ENCODE measurements at regions not wholly inside any gene's neighbourhood (a gene's known extent, or its start where the extent isn't known, plus 50 kb on each side); places are given as distances from the start of the nearest gene placed in this dataset.

DNA sequence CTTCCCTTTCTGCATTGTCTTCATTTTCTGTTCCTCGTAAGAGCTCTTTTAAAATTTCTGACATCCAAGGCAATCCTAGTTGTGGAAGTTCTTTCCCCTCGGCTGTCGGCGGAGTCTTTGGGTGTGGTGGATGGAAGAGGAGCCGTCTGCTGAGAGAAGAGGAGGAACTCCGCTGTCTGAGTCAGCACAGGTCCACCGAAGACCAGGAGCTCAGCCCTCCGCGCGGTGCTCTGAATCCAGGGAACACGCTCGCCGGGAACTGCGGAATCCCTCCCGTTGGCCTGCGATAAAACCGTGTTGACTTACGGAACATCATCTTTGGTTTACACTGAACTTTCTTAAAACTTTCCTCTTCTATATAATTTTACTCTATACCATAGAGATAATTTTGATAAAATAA is 100.7 kb upstream of the IRX4 start:
- no peak overlapping the region for H2AFZ ChIP-seq (ENCODE audit: low read length)
- WGBS, 2 experiments (ENCODE audit: extremely low coverage in 1 of 2, insufficient coverage in 1 of 2, insufficient read length in 1 of 2, insufficient replicate concordance in 2 of 2, low coverage in 1 of 2, low lambda C conversion rate in 2 of 2, missing lambda C conversion rate in 1 of 2): 95% methylated on average over 18 of the region's 18 CpGs; no CpG with 5 or more reads in 1 of the 2 experiments
- no peaks in the 10 kb centered on the region; a peak in 1 of 7 replicates for H3K4me1 ChIP-seq (replicated peaks in 1 of 4; ENCODE audit: control insufficient read depth in 3 of 4, insufficient read depth in 4 of 4, low read length in 3 of 4)
- no peaks in the 10 kb centered on the region for H3K23me2 ChIP-seq (ENCODE audit: low read depth, low read length)
- no peaks in the 10 kb centered on the region for H3K9me3 ChIP-seq (ENCODE audit: insufficient read depth in 2 of 2, low read depth in 1 of 2, low read length in 1 of 2)
- no peak overlapping the region for H2BK5ac ChIP-seq (ENCODE audit: low read depth, low read length)
- no peak overlapping the region for H3K4me3 ChIP-seq (ENCODE audit: extremely low read depth in 1 of 4, insufficient read depth in 2 of 4, low read depth in 3 of 4, low read length in 4 of 4)
- H4K8ac ChIP-seq (ENCODE audit: extremely low read depth, insufficient read depth, low read length): no peak overlapping the region
- H4K91ac ChIP-seq (replicated peaks; ENCODE audit: insufficient read length, low read length): no peak overlapping the region
- H4K5ac ChIP-seq (ENCODE audit: insufficient read length, low read depth, low read length): no peak overlapping the region
- no peak overlapping the region for H3K27ac ChIP-seq (ENCODE audit: low read depth, low read length)
- H2BK120ac ChIP-seq (replicated peaks; ENCODE audit: low read depth, low read length): no peak overlapping the region
- no peak overlapping the region for H3K18ac ChIP-seq (ENCODE audit: extremely low read depth, low read length)
- ChIA-PET POLR2A (ENCODE audit: partially characterized antibody) (interaction anchor here (0.6 kb wide), 1 partner anchor 100 kb away, joined by 3 read pairs; no protein-coding TSS in a partner anchor), CTCF (ENCODE audit: partially characterized antibody) (interaction anchor here (1.6 kb wide), 1 partner anchor 23 kb away, joined by 4 read pairs; no protein-coding TSS in a partner anchor)
- FAIRE-seq (no peak), DNase-seq (ENCODE audit: low read depth in 1 of 2, low spot score in 2 of 2) (no peak)
- H2BK15ac ChIP-seq (ENCODE audit: low read length): no peak overlapping the region
- no peak overlapping the region for H3K14ac ChIP-seq (ENCODE audit: insufficient read length)
- no peaks in the 10 kb centered on the region for H4K20me1 ChIP-seq (replicated peaks in 1 of 2; ENCODE audit: control insufficient read depth in 1 of 2, insufficient read depth in 2 of 2, low read length in 2 of 2)
- H3K79me2 ChIP-seq (ENCODE audit: control insufficient read depth in 1 of 2, insufficient read depth in 2 of 2, low read length in 2 of 2): no peaks in the 10 kb centered on the region
- H3K27me3 ChIP-seq (replicated peaks in 1 of 4; ENCODE audit: control insufficient read depth in 3 of 4, extremely low read depth in 1 of 4, insufficient read depth in 3 of 4, low read length in 3 of 4): 0 out of 7 replicates have a peak, but pooled peaks cover 0 to 2% (median 0%) of the 10 kb centered on the region in 4 experiments
- H3K56ac ChIP-seq (replicated peaks; ENCODE audit: insufficient read length, low read depth, low read length): no peak overlapping the region
- no peak overlapping the region for H3K4ac ChIP-seq (replicated peaks; ENCODE audit: insufficient read length, low read depth, low read length)
- no peaks in the 10 kb centered on the region for H3K79me1 ChIP-seq (ENCODE audit: low read depth, low read length)
- no peak overlapping the region for H2BK20ac ChIP-seq (ENCODE audit: low read length)
- H3K36me3 ChIP-seq (ENCODE audit: control insufficient read depth in 2 of 4, insufficient read depth in 4 of 4, low read length in 3 of 4): no peaks in the 10 kb centered on the region
- TF ChIP-seq CREB1 (IDR thresholded peaks at IDR 0.05) (no peak), SRF (IDR thresholded peaks at IDR 0.05; ENCODE audit: low read depth, low read length) (no peak), SAP30 (IDR thresholded peaks at IDR 0.05; ENCODE audit: insufficient read depth, insufficient replicate concordance, low read length) (no peak), ZNF274 (IDR thresholded peaks at IDR 0.05; ENCODE audit: borderline replicate concordance, extremely low read depth, low read length) (no peak), POLR2AphosphoS5 (IDR thresholded peaks at IDR 0.05; ENCODE audit: low read depth, low read length) (no peak), CBX8 (IDR thresholded peaks at IDR 0.05; ENCODE audit: borderline replicate concordance, low read depth, low read length) (no peak), HDAC6 (IDR thresholded peaks at IDR 0.05; ENCODE audit: low read depth, low read length) (no peak), CHD2 (IDR thresholded peaks at IDR 0.05; ENCODE audit: low read length) (no peak), GTF2F1 (IDR thresholded peaks at IDR 0.05; ENCODE audit: borderline replicate concordance, low read depth, low read length) (no peak), EP300 (IDR thresholded peaks at IDR 0.05; ENCODE audit: borderline replicate concordance in 1 of 2, low read depth in 2 of 2, low read length in 2 of 2) (no peak)
- TF ChIP-seq, protein P1, sequence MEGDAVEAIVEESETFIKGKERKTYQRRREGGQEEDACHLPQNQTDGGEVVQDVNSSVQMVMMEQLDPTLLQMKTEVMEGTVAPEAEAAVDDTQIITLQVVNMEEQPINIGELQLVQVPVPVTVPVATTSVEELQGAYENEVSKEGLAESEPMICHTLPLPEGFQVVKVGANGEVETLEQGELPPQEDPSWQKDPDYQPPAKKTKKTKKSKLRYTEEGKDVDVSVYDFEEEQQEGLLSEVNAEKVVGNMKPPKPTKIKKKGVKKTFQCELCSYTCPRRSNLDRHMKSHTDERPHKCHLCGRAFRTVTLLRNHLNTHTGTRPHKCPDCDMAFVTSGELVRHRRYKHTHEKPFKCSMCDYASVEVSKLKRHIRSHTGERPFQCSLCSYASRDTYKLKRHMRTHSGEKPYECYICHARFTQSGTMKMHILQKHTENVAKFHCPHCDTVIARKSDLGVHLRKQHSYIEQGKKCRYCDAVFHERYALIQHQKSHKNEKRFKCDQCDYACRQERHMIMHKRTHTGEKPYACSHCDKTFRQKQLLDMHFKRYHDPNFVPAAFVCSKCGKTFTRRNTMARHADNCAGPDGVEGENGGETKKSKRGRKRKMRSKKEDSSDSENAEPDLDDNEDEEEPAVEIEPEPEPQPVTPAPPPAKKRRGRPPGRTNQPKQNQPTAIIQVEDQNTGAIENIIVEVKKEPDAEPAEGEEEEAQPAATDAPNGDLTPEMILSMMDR (IDR thresholded peaks at IDR 0.05; ENCODE audit: control extremely low read depth in 1 of 3, insufficient read depth in 1 of 3, low read depth in 1 of 3, low read length in 3 of 3): no peak
- H3K9ac ChIP-seq (replicated peaks in 1 of 4; ENCODE audit: extremely low read depth in 1 of 4, low read depth in 3 of 4, low read length in 3 of 4): no peak overlapping the region
- H3K23ac ChIP-seq (ENCODE audit: insufficient read length): no peak overlapping the region
- no peak overlapping the region for H2AK5ac ChIP-seq (ENCODE audit: low read depth, low read length)
- H3K4me2 ChIP-seq (ENCODE audit: insufficient read depth in 1 of 2, low read depth in 2 of 2, low read length in 2 of 2): no peak overlapping the region
- H2BK12ac ChIP-seq (ENCODE audit: low read depth, low read length): no peak overlapping the region

Measured in H1 (cell line).